ENCODE measurements at regions not wholly inside any gene's neighbourhood (a gene's known extent, or its start where the extent isn't known, plus 50 kb on each side); places are given as distances from the start of the nearest gene placed in this dataset.

GRCh38 chr9:89744730-89745129, 139.9 kb downstream of the GADD45G start:
- H3K36me3 ChIP-seq (ENCODE audit: control insufficient read depth in 2 of 2, insufficient read depth in 2 of 2, low read length in 1 of 2): no peaks in the 10 kb centered on the region
- H2AFZ ChIP-seq (ENCODE audit: control insufficient read depth, low read depth, low read length): no peak overlapping the region
- intact Hi-C loops (cut with micrococcal nuclease; ENCODE audit: unreplicated experiment): no loop called here
- no peaks in the 10 kb centered on the region; the same call in 2 of the 3 replicates for H3K9me3 ChIP-seq (replicated peaks; ENCODE audit: control insufficient read depth, insufficient read depth, low read length)
- ChIA-PET RAD21 (ENCODE audit: unreplicated experiment) (interaction anchor here (1.8 to 4.0 kb wide), 4 partner anchors 43 to 74 kb away, joined by 4 to 57 read pairs (median 15); no protein-coding TSS in a partner anchor), POLR2A (interaction anchor here (0.6 to 1.5 kb wide), 2 partner anchors 9 to 40 kb away, joined by 3 to 4 read pairs; no protein-coding TSS in a partner anchor), CTCF (no interaction called here), SMC1A (ENCODE audit: uncharacterized antibody, unreplicated experiment) (interaction anchor here (0.8 to 4.2 kb wide), 9 partner anchors 14 to 357 kb away, joined by 3 to 33 read pairs (median 9); no protein-coding TSS in a partner anchor)
- no peak for DNase-seq (ENCODE audit: low read depth, low spot score)
- in situ Hi-C loops (cut with MboI): no loop called here
- no peaks in the 10 kb centered on the region for H3K79me2 ChIP-seq (ENCODE audit: control insufficient read depth, insufficient read depth, low read length)
- WGBS (ENCODE audit: insufficient coverage, insufficient replicate concordance, low lambda C conversion rate, missing lambda C conversion rate): 95% methylated on average over 3 of the region's 3 CpGs
- TF ChIP-seq YY1 (IDR thresholded peaks at IDR 0.05; ENCODE audit: low read depth, low read length) (peak; percentile 67; the same call in 1 of the 2 replicates), ZNF274 (IDR thresholded peaks at IDR 0.05; ENCODE audit: insufficient read depth, insufficient read length) (no peak)
- no peaks in the 10 kb centered on the region for H4K20me1 ChIP-seq (ENCODE audit: control insufficient read depth, insufficient read depth)
- H3K27ac ChIP-seq (ENCODE audit: control insufficient read depth, insufficient read depth): peak overlapping the region; percentile 48
- no peak for FAIRE-seq
- BruUV-seq (replicated peaks): no TSS peak
- no peak overlapping the region for H3K4me2 ChIP-seq (ENCODE audit: control insufficient read depth, insufficient read depth)
- no peak overlapping the region for H3K9ac ChIP-seq (ENCODE audit: control insufficient read depth, insufficient read depth, low read length)
- ATAC-seq: no peak
- peaks cover 46% of the 10 kb centered on the region for H3K4me1 ChIP-seq (ENCODE audit: control insufficient read depth, insufficient read depth, low read length)
- H3K4me3 ChIP-seq: no peak overlapping the region
- H3K27me3 ChIP-seq (replicated peaks in 1 of 2; ENCODE audit: control insufficient read depth in 2 of 2, insufficient read depth in 2 of 2, low read length in 1 of 2): no peaks in the 10 kb centered on the region; a peak in 1 of 4 replicates

GRCh38 chr9:89745601-89746376, 141.0 kb downstream of the GADD45G start:
- POLR2A ChIA-PET: no interaction called here
- Histone ChIP-seq H3K79me2 (ENCODE audit: control insufficient read depth, insufficient read depth, low read length) (no peaks in the 10 kb centered on the region), H3K9ac (ENCODE audit: control insufficient read depth, insufficient read depth, low read length) (no peak overlapping the region), H4K20me1 (ENCODE audit: control insufficient read depth, insufficient read depth) (no peaks in the 10 kb centered on the region), H3K36me3 (ENCODE audit: control insufficient read depth in 2 of 2, insufficient read depth in 2 of 2, low read length in 1 of 2) (no peaks in the 10 kb centered on the region), H3K4me3 (no peak overlapping the region), H3K4me2 (ENCODE audit: control insufficient read depth, insufficient read depth) (no peak overlapping the region), H3K27me3 (replicated peaks in 1 of 2; ENCODE audit: control insufficient read depth in 2 of 2, insufficient read depth in 2 of 2, low read length in 1 of 2) (no peaks in the 10 kb centered on the region), H2AFZ (ENCODE audit: control insufficient read depth, low read depth, low read length) (no peak overlapping the region), H3K9me3 (replicated peaks; ENCODE audit: control insufficient read depth, insufficient read depth, low read length) (no peaks in the 10 kb centered on the region; the same call in 2 of the 3 replicates), H3K27ac (ENCODE audit: control insufficient read depth, insufficient read depth) (no peak overlapping the region), H3K4me1 (ENCODE audit: control insufficient read depth, insufficient read depth, low read length) (peaks cover 36% of the 10 kb centered on the region)
- RAD21 ChIA-PET (ENCODE audit: unreplicated experiment): no interaction called here
- BruUV-seq (replicated peaks): no TSS peak
- 55% methylated on average over 9 of the region's 9 CpGs for WGBS (ENCODE audit: insufficient coverage, insufficient replicate concordance, low lambda C conversion rate, missing lambda C conversion rate)
- DNase-seq (ENCODE audit: low read depth, low spot score) (no peak), FAIRE-seq (no peak), ATAC-seq (no peak)
- in situ Hi-C loops (cut with MboI): no loop called here
- TF ChIP-seq GATAD2B (conservative IDR thresholded peaks at IDR 0.05; ENCODE audit: low read depth): no peak
- no peak for TF ChIP-seq ATF2 (IDR thresholded peaks at IDR 0.05; ENCODE audit: low read length)
- no peak for TF ChIP-seq EED (IDR thresholded peaks at IDR 0.05; ENCODE audit: low read depth)
- TF ChIP-seq RUNX3 (IDR thresholded peaks at IDR 0.05; ENCODE audit: low read length): no peak
- no peak for TF ChIP-seq ATF7 (IDR thresholded peaks at IDR 0.05; ENCODE audit: low read depth)
- TF ChIP-seq HDAC2 (IDR thresholded peaks at IDR 0.05): no peak
- SMC1A ChIA-PET (ENCODE audit: uncharacterized antibody, unreplicated experiment): interaction anchor here (2.0 kb wide), 1 partner anchor 142 kb away, joined by 6 read pairs; no protein-coding TSS in a partner anchor
- CTCF ChIA-PET: no interaction called here
- intact Hi-C loops (cut with micrococcal nuclease; ENCODE audit: unreplicated experiment): no loop called here
